Transverse colon (tissue), 4 donors: ENCODE measurements at regions not wholly inside any gene's neighbourhood (a gene's known extent, or its start where the extent isn't known, plus 50 kb on each side); places are given as distances from the start of the nearest gene placed in this dataset.

Experiments used
- DNase-seq: peaks from one replicate; pipeline ENCODE4 v3.0.0-alpha.2; 2019
- H3K27ac ChIP-seq, 4 donors: fragments of 200-600 bp; sonication (generic); 2 replicates each; pipeline ENCODE4 v1.5.1; 2016 to 2018; ENCODE audit warnings: inconsistent platforms in 4 of 4
- H3K27me3 ChIP-seq: fragments of 200-600 bp; sonication (generic); 2 replicates; pipeline ENCODE4 v1.5.1; 2017; ENCODE audit warnings: inconsistent platforms
- H3K36me3 ChIP-seq, 4 donors: fragments of 200-600 bp; sonication (generic); 2 replicates each; pipeline ENCODE4 v1.5.1; 2017 to 2019; ENCODE audit warnings: inconsistent platforms in 4 of 4
- H3K4me1 ChIP-seq, 4 donors: fragments of 200-600 bp; sonication (generic); 2 replicates each; pipeline ENCODE4 v1.5.1; 2017 to 2020; ENCODE audit warnings: inconsistent platforms in 4 of 4
- H3K4me3 ChIP-seq, 4 donors: fragments of 200-600 bp; sonication (generic); 1 replicate in 1 of 4; 2 replicates in 3 of 4; pipeline versions ENCODE4 v1.5.1 to v1.6.1; 2017 to 2019; ENCODE audit warnings: inconsistent platforms in 4 of 4
- H3K9me3 ChIP-seq, 2 donors: fragments of 200-600 bp; sonication (generic); 2 replicates each; pipeline ENCODE4 v1.5.1; 2017 to 2019; ENCODE audit warnings: inconsistent platforms in 2 of 2
- CTCF ChIP-seq, 5 experiments: fragments of 200-600 bp in 3 of 5; fragments of 450-650 bp in 2 of 5; sonication (generic) in 3 of 5; IDR thresholded peaks; 1 replicate in 2 of 5; 2 replicates in 3 of 5; pipeline ENCODE4 v1.5.1; 2016 to 2017; ENCODE audit warnings: antibody characterized with exemption in 5 of 5, inconsistent platforms in 3 of 5, mild to moderate bottlenecking in 2 of 5, moderate library complexity in 1 of 5
- EP300 ChIP-seq: sonication (generic); formaldehyde crosslinking; IDR thresholded peaks from one replicate; pipeline ENCODE4 v1.6.1; 2017; ENCODE audit warnings: antibody characterized with exemption, low read depth
- POLR2A ChIP-seq: fragments of 450-650 bp; IDR thresholded peaks from one replicate; pipeline ENCODE4 v1.6.1; 2016; ENCODE audit warnings: antibody characterized with exemption, mild to moderate bottlenecking, moderate library complexity
- POLR2AphosphoS5 ChIP-seq, 3 donors: sonication (generic); formaldehyde crosslinking; IDR thresholded peaks; one replicate each; pipeline ENCODE4 v1.6.1; 2016; ENCODE audit warnings: antibody characterized with exemption in 3 of 3
- WGBS, 2 donors: methylation state at CpG; one replicate each; pipeline ENCODE4 v1.1.5; 2018; ENCODE audit warnings: low coverage in 1 of 2; 5-methylcytosine and 5-hydroxymethylcytosine counted together
- in situ Hi-C, 4 donors: fragments of 200-750 bp; cut with MboI; loops; one replicate each; pipeline versions ENCODE4 v1.15.0 to v1.15.1; 2017; ENCODE audit warnings: low sequenced_read_pairs in 3 of 4, low pct_ligation_motif_present in 1 of 4, low pct_unique_long_range_greater_than_20kb in 1 of 4
- intact Hi-C: fragments of 100-400 bp; cut with DNase I; formaldehyde crosslinking; loops from one replicate; pipeline ENCODE4 v1.15.1; 2023; ENCODE audit warnings: low total_unique reads

DNA sequence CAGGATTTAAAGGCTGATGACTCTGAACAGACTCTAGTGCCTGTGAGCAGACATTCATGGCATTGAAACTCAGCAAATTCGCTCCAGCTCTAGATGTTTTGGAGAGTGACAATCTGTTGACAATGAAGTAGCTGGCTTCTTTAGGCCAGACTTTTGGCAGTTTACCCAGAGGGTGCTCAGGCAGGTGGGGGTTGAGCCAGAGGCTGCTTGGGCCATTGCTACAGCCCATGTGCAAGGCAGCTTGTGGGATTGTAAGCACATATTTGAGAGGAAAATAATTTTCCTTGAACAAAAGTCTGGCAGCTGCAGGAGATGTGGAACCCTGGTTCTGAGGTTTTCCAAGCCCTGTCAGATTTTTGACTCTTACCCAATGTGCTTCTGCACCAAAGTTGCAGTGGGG lies 311.6 kb downstream of the CDC5L start:
- H3K9me3 ChIP-seq = no peaks in the 10 kb centered on the region
- TF ChIP-seq EP300 (no peak), CTCF (IDR thresholded peaks at IDR 0.05) (no peak), POLR2AphosphoS5 (IDR thresholded peaks at IDR 0.05) (no peak)
- intact Hi-C loops (no loop called here), in situ Hi-C loops (no loop called here)
- H3K27ac ChIP-seq = no peak overlapping the region
- no peaks in the 10 kb centered on the region for H3K36me3 ChIP-seq
- no peaks in the 10 kb centered on the region for H3K27me3 ChIP-seq
- DNase-seq = no peak
- H3K4me1 ChIP-seq = no peaks in the 10 kb centered on the region
- WGBS, 2 donors = 54% methylated on average over 1 of the region's 1 CpG; no CpG with 5 or more reads in 1 of the 2 donors
- H3K4me3 ChIP-seq = no peak overlapping the region

GRCh38 chr6:44699851-44700250 lies 312.3 kb downstream of the CDC5L start:
- Histone ChIP-seq H3K27ac (no peak overlapping the region), H3K27me3 (no peaks in the 10 kb centered on the region), H3K9me3 (no peaks in the 10 kb centered on the region), H3K36me3 (no peaks in the 10 kb centered on the region), H3K4me1 (no peaks in the 10 kb centered on the region), H3K4me3 (no peak overlapping the region)
- 88 to 94% methylated on average over 2 of the region's 2 CpGs for whole genome bisulfite sequencing, 2 donors
- in situ Hi-C loops = no loop called here
- intact Hi-C loops = no loop called here
- no peak for DNase-seq
- TF ChIP-seq EP300 (no peak), POLR2AphosphoS5 (IDR thresholded peaks at IDR 0.05) (no peak)

GRCh38 chr6:44700422-44700821 lies 312.9 kb downstream of the CDC5L start:
- H3K9me3 ChIP-seq = no peaks in the 10 kb centered on the region
- no peak overlapping the region for H3K27ac ChIP-seq

GRCh38 chr6:44701038-44701636 lies 313.6 kb downstream of the CDC5L start:
- intact Hi-C loops (no loop called here), in situ Hi-C loops (no loop called here)
- no peaks in the 10 kb centered on the region for H3K9me3 ChIP-seq
- no peak for TF ChIP-seq POLR2AphosphoS5 (IDR thresholded peaks at IDR 0.05)
- TF ChIP-seq POLR2A = no peak
- no peak for TF ChIP-seq EP300
- no peak for TF ChIP-seq CTCF (IDR thresholded peaks at IDR 0.05)
- H3K27ac ChIP-seq = no peak overlapping the region
- H3K4me1 ChIP-seq = no peaks in the 10 kb centered on the region
- DNase-seq = no peak
- no peaks in the 10 kb centered on the region for H3K27me3 ChIP-seq
- no peak overlapping the region for H3K4me3 ChIP-seq
- H3K36me3 ChIP-seq = no peaks in the 10 kb centered on the region
- WGBS, 2 donors = 86% methylated on average over 11 of the region's 11 CpGs; no CpG with 5 or more reads in 1 of the 2 donors

More at GRCh38 chr6:44700422-44700821, 312.9 kb downstream of the CDC5L start:
- TF ChIP-seq EP300 (no peak), POLR2A (no peak), POLR2AphosphoS5 (IDR thresholded peaks at IDR 0.05) (no peak), CTCF (IDR thresholded peaks at IDR 0.05) (no peak)
- no peak for DNase-seq
- 77% methylated on average over 5 of the region's 5 CpGs; no CpG with 5 or more reads in 1 of the 2 donors for WGBS, 2 donors
- intact Hi-C loops = no loop called here
- H3K27me3 ChIP-seq = no peaks in the 10 kb centered on the region
- H3K36me3 ChIP-seq = no peaks in the 10 kb centered on the region
- no peaks in the 10 kb centered on the region for H3K4me1 ChIP-seq
- H3K4me3 ChIP-seq = no peak overlapping the region
- in situ Hi-C loops = no loop called here

- no peak for DNase-seq
- Histone ChIP-seq H3K4me1 (no peaks in the 10 kb centered on the region), H3K9me3 (no peaks in the 10 kb centered on the region), H3K27ac (no peak overlapping the region), H3K36me3 (no peaks in the 10 kb centered on the region), H3K27me3 (no peaks in the 10 kb centered on the region), H3K4me3 (no peak overlapping the region)
- intact Hi-C loops (no loop called here), in situ Hi-C loops (no loop called here)
- WGBS, 2 donors = 93% methylated on average over 8 to 12 of the region's 12 CpGs
- TF ChIP-seq POLR2A = no peak
- TF ChIP-seq EP300 = no peak
- no peak for TF ChIP-seq POLR2AphosphoS5 (IDR thresholded peaks at IDR 0.05)
- TF ChIP-seq CTCF (IDR thresholded peaks at IDR 0.05) = no peak
These were observed 314.2 kb downstream of the CDC5L start for GRCh38 chr6:44701637-44702101.
